GM12873 (cell line): ENCODE measurements at regions not wholly inside any gene's neighbourhood (a gene's known extent, or its start where the extent isn't known, plus 50 kb on each side); places are given as distances from the start of the nearest gene placed in this dataset.

Source experiments
- CTCF ChIP-seq: IDR thresholded peaks from 2 replicates; pipeline ENCODE4 v1.5.1; 2012; ENCODE audit warnings: low read depth, mild to moderate bottlenecking, moderate library complexity, low read length, control low read depth; ENCODE audit not compliant: insufficient read depth; ENCODE audit errors: missing control alignments

- TF ChIP-seq CTCF = no peak
Observed at GRCh38 chr5:31100047-31100575, 93.4 kb upstream of the CDH6 start.

GRCh38 chr5:31098811-31099210 lies 94.7 kb upstream of the CDH6 start:
- TF ChIP-seq CTCF = no peak

- TF ChIP-seq CTCF = no peak
Observed at GRCh38 chr5:31097851-31098250, 95.6 kb upstream of the CDH6 start.

GRCh38 chr5:31096238-31096865 lies 97.1 kb upstream of the CDH6 start:
- no peak for TF ChIP-seq CTCF

DNA sequence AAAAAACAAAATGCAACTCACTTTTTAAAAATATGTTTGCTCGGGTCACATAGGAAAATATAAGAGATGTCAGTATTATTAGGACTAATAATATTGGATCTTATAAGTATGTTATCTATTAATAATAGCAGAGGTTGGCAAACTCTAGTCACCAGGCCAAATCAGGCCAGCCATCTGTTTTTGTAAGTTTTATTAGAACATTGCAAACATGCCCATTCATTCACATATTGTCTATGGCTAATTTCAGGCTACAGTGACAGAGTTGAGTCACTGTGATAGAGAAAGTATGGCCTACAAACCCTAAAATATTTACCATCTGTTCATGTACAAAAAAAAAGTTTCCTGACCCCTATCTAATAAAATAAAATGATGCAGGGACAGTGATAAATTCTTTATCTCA lies 97.7 kb upstream of the CDH6 start:
- TF ChIP-seq CTCF = no peak

DNA sequence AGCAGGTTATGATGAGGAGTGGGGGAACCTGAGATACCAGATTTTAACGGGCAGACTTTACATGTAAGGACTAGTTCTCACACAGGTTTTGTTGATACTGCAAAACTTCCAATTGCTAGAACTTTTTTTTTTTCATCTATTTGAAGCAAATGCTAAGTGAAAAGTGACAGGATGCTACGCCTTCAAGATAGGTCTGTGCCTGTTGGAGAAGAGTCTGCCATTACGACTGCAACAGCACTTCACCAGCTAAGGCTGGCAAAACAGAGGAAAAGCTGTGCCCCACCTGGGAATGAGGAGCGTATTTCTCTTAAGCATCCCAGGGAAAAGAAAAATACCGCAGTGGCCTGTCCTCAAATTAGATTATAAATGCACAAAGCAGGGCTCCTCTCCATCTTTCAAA lies 102.0 kb upstream of the CDH6 start:
- no peak for TF ChIP-seq CTCF

DNA sequence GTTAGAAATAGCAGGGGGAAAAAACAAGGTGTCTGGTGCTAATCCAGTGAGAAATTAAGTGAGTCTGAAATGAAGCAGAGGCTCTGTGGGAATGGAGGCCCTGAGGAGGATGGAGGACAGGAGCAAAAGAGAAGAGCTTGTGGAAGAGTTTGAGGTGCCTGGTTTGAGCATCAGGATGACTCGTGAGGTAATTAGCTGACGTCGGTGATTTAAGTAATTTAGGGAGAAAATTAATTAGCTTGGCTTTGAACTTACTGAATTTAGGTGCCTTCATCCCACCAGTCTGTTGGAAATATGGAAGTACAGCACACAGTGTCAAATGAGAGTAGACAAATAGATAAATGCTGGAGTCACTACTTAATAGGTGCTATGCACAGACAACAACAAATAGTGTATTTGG lies 103.0 kb upstream of the CDH6 start:
- no peak for TF ChIP-seq CTCF
